ENCODE measurements at regions not wholly inside any gene's neighbourhood (a gene's known extent, or its start where the extent isn't known, plus 50 kb on each side); places are given as distances from the start of the nearest gene placed in this dataset.

DNA sequence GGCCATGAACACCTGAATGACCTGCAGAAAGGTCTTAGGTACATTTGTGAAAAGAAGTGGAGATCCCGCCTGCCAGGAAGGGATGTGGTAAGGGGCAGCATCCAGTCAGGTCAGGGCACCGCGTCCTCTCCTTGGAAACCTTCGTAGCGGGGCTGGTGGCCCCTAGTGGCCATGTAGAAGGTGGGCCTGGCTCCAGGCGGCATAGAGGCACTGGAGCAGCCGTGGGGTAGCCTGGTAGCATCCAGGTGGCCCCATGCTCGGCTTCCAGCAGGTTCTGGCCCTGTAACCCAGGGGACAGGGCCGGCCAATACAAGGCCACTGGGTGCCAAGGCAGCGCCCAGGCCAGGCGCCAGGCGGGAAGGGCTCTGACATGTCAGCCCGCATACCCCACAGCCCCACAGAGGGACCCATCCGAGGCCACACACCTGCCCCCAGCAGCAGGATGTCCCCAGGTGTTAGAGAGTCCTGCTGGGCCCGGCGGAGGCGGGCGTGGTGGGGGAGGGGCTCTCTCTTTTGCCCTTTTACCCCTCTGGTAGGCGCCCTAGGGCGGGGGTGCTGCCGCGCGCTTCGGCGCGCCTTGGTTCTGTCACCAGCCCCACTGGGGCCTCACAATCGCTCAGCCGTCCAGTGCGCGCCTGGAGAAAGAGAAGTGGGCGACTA lies 58.3 kb upstream of the SPATA31E1 start:
- no peak for TF ChIP-seq CTCF (IDR thresholded peaks at IDR 0.05; ENCODE audit: low read depth, low read length)
- TF ChIP-seq EZH2phosphoT487 (IDR thresholded peaks at IDR 0.05; ENCODE audit: low read depth) = no peak
